Liver (tissue), 8 donors: ENCODE measurements at regions not wholly inside any gene's neighbourhood (a gene's known extent, or its start where the extent isn't known, plus 50 kb on each side); places are given as distances from the start of the nearest gene placed in this dataset.

Experiments used
- DNase-seq: peaks from one replicate; pipeline ENCODE4 v3.0.0-alpha.2; 2017; ENCODE audit warnings: low spot score
- H3K27ac ChIP-seq, 2 donors: one replicate each; pipeline ENCODE4 v1.7.0; 2013; ENCODE audit warnings: inconsistent platforms in 2 of 2, low read length in 2 of 2, control low read depth in 1 of 2, low read depth in 1 of 2, mild to moderate bottlenecking in 1 of 2
- H3K27me3 ChIP-seq, 4 donors: one replicate each; pipeline versions ENCODE4 v1.6.1 to v1.7.0; 2013; ENCODE audit warnings: low read length in 3 of 4, inconsistent platforms in 1 of 4, mild to moderate bottlenecking in 1 of 4, moderate library complexity in 1 of 4; ENCODE audit not compliant: control insufficient read depth in 4 of 4, insufficient read depth in 4 of 4
- H3K36me3 ChIP-seq, 4 donors: one replicate each; pipeline versions ENCODE4 v1.6.1 to v1.7.0; 2013; ENCODE audit warnings: low read length in 3 of 4, mild to moderate bottlenecking in 3 of 4, low read depth in 1 of 4, moderate library complexity in 1 of 4; ENCODE audit not compliant: control insufficient read depth in 4 of 4, insufficient read depth in 3 of 4
- H3K4me1 ChIP-seq, 4 donors: one replicate each; pipeline versions ENCODE4 v1.6.1 to v1.7.0; 2013; ENCODE audit warnings: low read length in 3 of 4, mild to moderate bottlenecking in 3 of 4, moderate library complexity in 1 of 4; ENCODE audit not compliant: control insufficient read depth in 4 of 4, insufficient read depth in 4 of 4
- H3K4me3 ChIP-seq, 3 donors: one replicate each; pipeline versions ENCODE4 v1.6.1 to v1.7.0; 2013; ENCODE audit warnings: low read length in 3 of 3, control low read depth in 1 of 3, low read depth in 1 of 3, mild to moderate bottlenecking in 1 of 3
- H3K9ac ChIP-seq, 2 donors: one replicate each; pipeline ENCODE4 v1.7.0; 2013; ENCODE audit warnings: low read length in 2 of 2, mild to moderate bottlenecking in 2 of 2, moderate library complexity in 2 of 2, control low read depth in 1 of 2, low read depth in 1 of 2
- H3K9me3 ChIP-seq, 4 donors: one replicate each; pipeline versions ENCODE4 v1.6.1 to v1.7.0; 2013; ENCODE audit warnings: low read length in 3 of 4; ENCODE audit not compliant: control insufficient read depth in 4 of 4
- EGR1 ChIP-seq, 2 donors: IDR thresholded peaks; 2 replicates each; pipeline ENCODE4 v1.6.1; 2016 to 2018; ENCODE audit warnings: antibody characterized with exemption in 2 of 2, low read depth in 2 of 2
- FOXA1 ChIP-seq: IDR thresholded peaks from 2 replicates; pipeline ENCODE4 v1.6.1; 2016; ENCODE audit warnings: antibody characterized with exemption
- FOXA2 ChIP-seq: IDR thresholded peaks from 2 replicates; pipeline ENCODE4 v1.6.1; 2016; ENCODE audit warnings: antibody characterized with exemption
- HNF4A ChIP-seq, 2 donors: conservative IDR thresholded peaks; 2 replicates each; pipeline ENCODE4 v1.6.1; 2016; ENCODE audit warnings: antibody characterized with exemption in 2 of 2, mild to moderate bottlenecking in 2 of 2
- HNF4G ChIP-seq: IDR thresholded peaks from 2 replicates; pipeline ENCODE4 v1.6.1; 2016; ENCODE audit warnings: antibody characterized with exemption
- JUND ChIP-seq, 2 donors: IDR thresholded peaks; 2 replicates each; pipeline ENCODE4 v1.6.1; 2016; ENCODE audit warnings: antibody characterized with exemption in 2 of 2
- NR2F2 ChIP-seq: IDR thresholded peaks from 2 replicates; pipeline ENCODE4 v1.6.1; 2016; ENCODE audit warnings: antibody characterized with exemption
- SP1 ChIP-seq: IDR thresholded peaks from 2 replicates; pipeline ENCODE4 v1.6.1; 2018; ENCODE audit warnings: antibody characterized with exemption, mild to moderate bottlenecking
- YY1 ChIP-seq: IDR thresholded peaks from 2 replicates; pipeline ENCODE4 v1.6.1; 2016; ENCODE audit warnings: antibody characterized with exemption, mild to moderate bottlenecking
- WGBS: extraction: QIAGEN DNeasy Blood & Tissue Kit; methylation state at CpG from one replicate; pipeline ENCODE4 v1.1.7; 2013; 5-methylcytosine and 5-hydroxymethylcytosine counted together
- TF ChIP-seq, protein P1 (sequence below): IDR thresholded peaks from 2 replicates; pipeline ENCODE4 v1.6.1; 2016; ENCODE audit warnings: antibody characterized with exemption
- TF ChIP-seq, protein P2 (sequence below): fragments of 150-350 bp; IDR thresholded peaks from 2 replicates; pipeline ENCODE4 v1.5.1; 2017; ENCODE audit warnings: improper control_type of control experiment, low read depth, low read length; ENCODE audit not compliant: missing input control
- TF ChIP-seq, protein P3 (sequence below): IDR thresholded peaks from 2 replicates; pipeline ENCODE4 v1.6.1; 2016; ENCODE audit warnings: antibody characterized with exemption, mild to moderate bottlenecking
- TF ChIP-seq, protein P4 (sequence below): IDR thresholded peaks from 2 replicates; pipeline ENCODE4 v1.6.1; 2016; ENCODE audit warnings: antibody characterized with exemption
- TF ChIP-seq, protein P5 (sequence below): IDR thresholded peaks from 2 replicates; pipeline ENCODE4 v1.6.1; 2016; ENCODE audit warnings: antibody characterized with exemption
- donor health status: healthy.
- donor health status: healthy.
- donor health status: healthy.
- donor health status: healthy.
- donor health status: healthy.

DNA sequence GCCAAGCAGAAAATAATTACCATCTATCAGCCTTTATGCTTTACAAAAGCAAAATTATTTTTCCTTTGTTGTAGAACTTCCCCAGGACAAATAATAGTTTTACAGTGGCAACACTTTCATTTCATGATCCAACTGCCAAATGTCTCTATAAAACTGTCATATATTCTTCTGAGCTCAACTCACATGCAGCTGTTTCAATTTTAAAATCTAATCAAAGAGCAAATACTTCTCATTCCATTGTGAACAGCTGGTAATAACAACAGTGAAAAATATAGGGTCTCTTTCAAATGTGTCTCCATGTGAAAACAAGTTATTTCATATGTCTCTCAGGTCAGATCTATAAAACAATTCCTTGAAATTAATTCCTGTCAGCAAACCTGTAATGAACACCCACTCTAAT is 270.6 kb upstream of the SLC7A11 start:
- Histone ChIP-seq H3K4me3 (no peak overlapping the region), H3K4me1 (no peaks in the 10 kb centered on the region), H3K36me3 (no peaks in the 10 kb centered on the region), H3K27ac (no peak overlapping the region), H3K9ac (no peak overlapping the region), H3K9me3 (no peaks in the 10 kb centered on the region), H3K27me3 (no peaks in the 10 kb centered on the region)
- TF ChIP-seq, protein P1, sequence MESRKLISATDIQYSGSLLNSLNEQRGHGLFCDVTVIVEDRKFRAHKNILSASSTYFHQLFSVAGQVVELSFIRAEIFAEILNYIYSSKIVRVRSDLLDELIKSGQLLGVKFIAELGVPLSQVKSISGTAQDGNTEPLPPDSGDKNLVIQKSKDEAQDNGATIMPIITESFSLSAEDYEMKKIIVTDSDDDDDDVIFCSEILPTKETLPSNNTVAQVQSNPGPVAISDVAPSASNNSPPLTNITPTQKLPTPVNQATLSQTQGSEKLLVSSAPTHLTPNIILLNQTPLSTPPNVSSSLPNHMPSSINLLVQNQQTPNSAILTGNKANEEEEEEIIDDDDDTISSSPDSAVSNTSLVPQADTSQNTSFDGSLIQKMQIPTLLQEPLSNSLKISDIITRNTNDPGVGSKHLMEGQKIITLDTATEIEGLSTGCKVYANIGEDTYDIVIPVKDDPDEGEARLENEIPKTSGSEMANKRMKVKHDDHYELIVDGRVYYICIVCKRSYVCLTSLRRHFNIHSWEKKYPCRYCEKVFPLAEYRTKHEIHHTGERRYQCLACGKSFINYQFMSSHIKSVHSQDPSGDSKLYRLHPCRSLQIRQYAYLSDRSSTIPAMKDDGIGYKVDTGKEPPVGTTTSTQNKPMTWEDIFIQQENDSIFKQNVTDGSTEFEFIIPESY: no peak
- TF ChIP-seq FOXA1: no peak
- TF ChIP-seq, protein P2, sequence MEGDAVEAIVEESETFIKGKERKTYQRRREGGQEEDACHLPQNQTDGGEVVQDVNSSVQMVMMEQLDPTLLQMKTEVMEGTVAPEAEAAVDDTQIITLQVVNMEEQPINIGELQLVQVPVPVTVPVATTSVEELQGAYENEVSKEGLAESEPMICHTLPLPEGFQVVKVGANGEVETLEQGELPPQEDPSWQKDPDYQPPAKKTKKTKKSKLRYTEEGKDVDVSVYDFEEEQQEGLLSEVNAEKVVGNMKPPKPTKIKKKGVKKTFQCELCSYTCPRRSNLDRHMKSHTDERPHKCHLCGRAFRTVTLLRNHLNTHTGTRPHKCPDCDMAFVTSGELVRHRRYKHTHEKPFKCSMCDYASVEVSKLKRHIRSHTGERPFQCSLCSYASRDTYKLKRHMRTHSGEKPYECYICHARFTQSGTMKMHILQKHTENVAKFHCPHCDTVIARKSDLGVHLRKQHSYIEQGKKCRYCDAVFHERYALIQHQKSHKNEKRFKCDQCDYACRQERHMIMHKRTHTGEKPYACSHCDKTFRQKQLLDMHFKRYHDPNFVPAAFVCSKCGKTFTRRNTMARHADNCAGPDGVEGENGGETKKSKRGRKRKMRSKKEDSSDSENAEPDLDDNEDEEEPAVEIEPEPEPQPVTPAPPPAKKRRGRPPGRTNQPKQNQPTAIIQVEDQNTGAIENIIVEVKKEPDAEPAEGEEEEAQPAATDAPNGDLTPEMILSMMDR: no peak
- DNase-seq: no peak

DNA sequence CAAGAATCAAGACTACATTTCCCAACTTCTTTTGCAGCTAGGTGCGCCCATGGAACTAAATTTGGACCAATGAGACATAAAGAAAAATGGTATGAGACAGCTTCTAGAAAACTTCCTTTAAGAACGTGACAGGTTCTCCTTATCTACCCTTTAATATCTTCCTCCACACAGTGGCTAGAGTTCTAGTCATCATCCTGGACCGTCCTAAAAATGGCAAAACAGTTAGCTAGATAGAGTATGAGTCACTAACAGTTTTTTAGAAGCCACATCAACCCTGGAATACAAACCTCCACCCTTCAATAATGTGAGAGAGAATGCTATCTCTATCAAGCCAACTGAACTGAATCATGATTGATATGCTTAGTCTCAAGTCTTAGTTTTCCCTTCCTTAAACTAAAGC is 267.9 kb upstream of the SLC7A11 start:
- no peak for DNase-seq
- H3K36me3 ChIP-seq: no peaks in the 10 kb centered on the region
- WGBS: 63% methylated on average over 3 of the region's 3 CpGs
- H3K27me3 ChIP-seq: no peaks in the 10 kb centered on the region
- no peak overlapping the region for H3K9ac ChIP-seq
- no peaks in the 10 kb centered on the region for H3K4me1 ChIP-seq
- no peak overlapping the region for H3K27ac ChIP-seq
- H3K9me3 ChIP-seq: no peaks in the 10 kb centered on the region
- H3K4me3 ChIP-seq: no peak overlapping the region
- TF ChIP-seq, protein P3, sequence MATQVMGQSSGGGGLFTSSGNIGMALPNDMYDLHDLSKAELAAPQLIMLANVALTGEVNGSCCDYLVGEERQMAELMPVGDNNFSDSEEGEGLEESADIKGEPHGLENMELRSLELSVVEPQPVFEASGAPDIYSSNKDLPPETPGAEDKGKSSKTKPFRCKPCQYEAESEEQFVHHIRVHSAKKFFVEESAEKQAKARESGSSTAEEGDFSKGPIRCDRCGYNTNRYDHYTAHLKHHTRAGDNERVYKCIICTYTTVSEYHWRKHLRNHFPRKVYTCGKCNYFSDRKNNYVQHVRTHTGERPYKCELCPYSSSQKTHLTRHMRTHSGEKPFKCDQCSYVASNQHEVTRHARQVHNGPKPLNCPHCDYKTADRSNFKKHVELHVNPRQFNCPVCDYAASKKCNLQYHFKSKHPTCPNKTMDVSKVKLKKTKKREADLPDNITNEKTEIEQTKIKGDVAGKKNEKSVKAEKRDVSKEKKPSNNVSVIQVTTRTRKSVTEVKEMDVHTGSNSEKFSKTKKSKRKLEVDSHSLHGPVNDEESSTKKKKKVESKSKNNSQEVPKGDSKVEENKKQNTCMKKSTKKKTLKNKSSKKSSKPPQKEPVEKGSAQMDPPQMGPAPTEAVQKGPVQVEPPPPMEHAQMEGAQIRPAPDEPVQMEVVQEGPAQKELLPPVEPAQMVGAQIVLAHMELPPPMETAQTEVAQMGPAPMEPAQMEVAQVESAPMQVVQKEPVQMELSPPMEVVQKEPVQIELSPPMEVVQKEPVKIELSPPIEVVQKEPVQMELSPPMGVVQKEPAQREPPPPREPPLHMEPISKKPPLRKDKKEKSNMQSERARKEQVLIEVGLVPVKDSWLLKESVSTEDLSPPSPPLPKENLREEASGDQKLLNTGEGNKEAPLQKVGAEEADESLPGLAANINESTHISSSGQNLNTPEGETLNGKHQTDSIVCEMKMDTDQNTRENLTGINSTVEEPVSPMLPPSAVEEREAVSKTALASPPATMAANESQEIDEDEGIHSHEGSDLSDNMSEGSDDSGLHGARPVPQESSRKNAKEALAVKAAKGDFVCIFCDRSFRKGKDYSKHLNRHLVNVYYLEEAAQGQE: no peak
- TF ChIP-seq, protein P4, sequence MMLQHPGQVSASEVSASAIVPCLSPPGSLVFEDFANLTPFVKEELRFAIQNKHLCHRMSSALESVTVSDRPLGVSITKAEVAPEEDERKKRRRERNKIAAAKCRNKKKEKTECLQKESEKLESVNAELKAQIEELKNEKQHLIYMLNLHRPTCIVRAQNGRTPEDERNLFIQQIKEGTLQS: no peak
- TF ChIP-seq HNF4A (conservative IDR thresholded peaks at IDR 0.05) (no peak), YY1 (no peak), NR2F2 (no peak), HNF4G (no peak), SP1 (no peak), JUND (IDR thresholded peaks at IDR 0.05) (no peak), FOXA2 (no peak), EGR1 (IDR thresholded peaks at IDR 0.05; ENCODE audit: low read depth in 2 of 2) (no peak), FOXA1 (no peak)
- TF ChIP-seq, protein P5, sequence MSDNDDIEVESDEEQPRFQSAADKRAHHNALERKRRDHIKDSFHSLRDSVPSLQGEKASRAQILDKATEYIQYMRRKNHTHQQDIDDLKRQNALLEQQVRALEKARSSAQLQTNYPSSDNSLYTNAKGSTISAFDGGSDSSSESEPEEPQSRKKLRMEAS: no peak
